H9 (cell line): ENCODE measurements at regions not wholly inside any gene's neighbourhood (a gene's known extent, or its start where the extent isn't known, plus 50 kb on each side); places are given as distances from the start of the nearest gene placed in this dataset.

Experiments
- DNase-seq: peaks from one replicate; pipeline ENCODE4 v3.0.0-alpha.2; 2017
- H2AFZ ChIP-seq: one replicate; pipeline ENCODE4 v1.6.1; 2013; ENCODE audit warnings: mild to moderate bottlenecking, low read length, control low read depth, moderate library complexity
- H2AK5ac ChIP-seq: 2 replicates; pipeline ENCODE4 v1.6.1; 2013; ENCODE audit warnings: low read length, control low read depth, mixed read lengths; ENCODE audit not compliant: insufficient read length
- H2BK120ac ChIP-seq: one replicate; pipeline ENCODE4 v1.6.1; 2013; ENCODE audit warnings: low read depth, mild to moderate bottlenecking, low read length, control low read depth, inconsistent platforms; ENCODE audit not compliant: poor library complexity, severe bottlenecking
- H2BK12ac ChIP-seq: 2 replicates; pipeline ENCODE4 v1.6.1; 2013; ENCODE audit warnings: low read length, control low read depth, mixed read lengths, low read depth; ENCODE audit not compliant: insufficient read length
- H2BK15ac ChIP-seq: 2 replicates; pipeline ENCODE4 v1.6.1; 2013; ENCODE audit warnings: low read depth, low read length, control low read depth
- H2BK20ac ChIP-seq: one replicate; pipeline ENCODE4 v1.6.1; 2013; ENCODE audit warnings: low read depth, mild to moderate bottlenecking, low read length, control low read depth, inconsistent platforms; ENCODE audit not compliant: poor library complexity, severe bottlenecking
- H2BK5ac ChIP-seq: 2 replicates; pipeline ENCODE4 v1.6.1; 2013; ENCODE audit warnings: low read length, control low read depth, mixed read lengths; ENCODE audit not compliant: insufficient read length
- H3K14ac ChIP-seq: 2 replicates; pipeline ENCODE4 v1.6.1; 2013; ENCODE audit warnings: low read length, control low read depth; ENCODE audit not compliant: insufficient read depth
- H3K18ac ChIP-seq: 2 replicates; pipeline ENCODE4 v1.6.1; 2013; ENCODE audit warnings: low read depth, mild to moderate bottlenecking, mixed read lengths, low read length, control low read depth; ENCODE audit not compliant: insufficient read length
- H3K23ac ChIP-seq: 2 replicates; pipeline ENCODE4 v1.6.1; 2013; ENCODE audit warnings: low read length, control low read depth, mixed read lengths, low read depth; ENCODE audit not compliant: insufficient read length
- H3K23me2 ChIP-seq: 2 replicates; pipeline ENCODE4 v1.6.1; 2013; ENCODE audit warnings: low read depth, mild to moderate bottlenecking, mixed read lengths, low read length, control low read depth; ENCODE audit not compliant: insufficient read length, poor library complexity, severe bottlenecking
- H3K27ac ChIP-seq: 2 replicates; pipeline ENCODE4 v1.5.1; 2013; ENCODE audit warnings: low read length, control low read depth, mixed read lengths, low read depth; ENCODE audit not compliant: insufficient read length
- H3K27me3 ChIP-seq: 2 replicates; pipeline ENCODE4 v1.6.1; 2013; ENCODE audit warnings: low read length, control low read depth, inconsistent platforms; ENCODE audit not compliant: insufficient read depth
- H3K4ac ChIP-seq: 2 replicates; pipeline ENCODE4 v1.6.1; 2013; ENCODE audit warnings: low read depth, mild to moderate bottlenecking, control low read depth, inconsistent platforms, low read length, moderate library complexity
- H3K4me1 ChIP-seq: 2 replicates; pipeline ENCODE4 v1.6.1; 2013; ENCODE audit warnings: low read length, control low read depth, inconsistent platforms; ENCODE audit not compliant: insufficient read depth
- H3K4me2 ChIP-seq: 2 replicates; pipeline ENCODE4 v1.6.1; 2013; ENCODE audit warnings: low read length, control low read depth, mixed read lengths; ENCODE audit not compliant: insufficient read length, insufficient read depth
- H3K56ac ChIP-seq: 2 replicates; pipeline ENCODE4 v1.6.1; 2013; ENCODE audit warnings: low read depth, mild to moderate bottlenecking, mixed read lengths, low read length, control low read depth; ENCODE audit not compliant: insufficient read length
- H3K79me1 ChIP-seq: 2 replicates; pipeline ENCODE4 v1.6.1; 2013; ENCODE audit warnings: low read depth, mild to moderate bottlenecking, moderate library complexity, low read length, control low read depth, inconsistent platforms; ENCODE audit not compliant: insufficient read depth, poor library complexity, severe bottlenecking
- H3K79me2 ChIP-seq: 2 replicates; pipeline ENCODE4 v1.6.1; 2013; ENCODE audit warnings: low read length, control low read depth, inconsistent platforms; ENCODE audit not compliant: insufficient read depth
- H3K9ac ChIP-seq: 2 replicates; pipeline ENCODE4 v1.6.1; 2013; ENCODE audit warnings: low read length, control low read depth, mixed read lengths; ENCODE audit not compliant: insufficient read length; ENCODE audit errors: extremely low read depth
- H3K9me3 ChIP-seq: one replicate; pipeline ENCODE4 v1.6.1; 2013; ENCODE audit warnings: low read depth, low read length, inconsistent platforms; ENCODE audit not compliant: control insufficient read depth
- H3T11ph ChIP-seq: one replicate; pipeline ENCODE4 v1.6.1; 2013; ENCODE audit warnings: mild to moderate bottlenecking, low read length, control low read depth, inconsistent platforms
- H4K20me1 ChIP-seq: one replicate; pipeline ENCODE4 v1.6.1; 2013; ENCODE audit not compliant: control insufficient read depth, insufficient read length, insufficient read depth
- H4K5ac ChIP-seq: 2 replicates; pipeline ENCODE4 v1.6.1; 2013; ENCODE audit warnings: low read depth, mild to moderate bottlenecking, mixed read lengths, low read length, control low read depth; ENCODE audit not compliant: insufficient read length
- H4K8ac ChIP-seq: replicated peaks from 2 replicates; pipeline ENCODE4 v1.6.1; 2013; ENCODE audit warnings: low read length, control low read depth, mixed read lengths, low read depth; ENCODE audit not compliant: insufficient read length
- H4K91ac ChIP-seq: 2 replicates; pipeline ENCODE4 v1.6.1; 2013; ENCODE audit warnings: low read depth, mild to moderate bottlenecking, moderate library complexity, mixed read lengths, low read length, control low read depth; ENCODE audit not compliant: insufficient read length
- H3K27ac Mint-ChIP-seq, 3 experiments: 2 replicates in 2 of 3; 3 replicates in 1 of 3; pipeline ENCODE4 v1.8.0; 2020 to 2021; ENCODE audit warnings: mixed read lengths in 3 of 3, mild to moderate bottlenecking in 1 of 3, moderate library complexity in 1 of 3
- H3K27me3 Mint-ChIP-seq: 2 replicates; pipeline ENCODE4 v1.8.0; 2021; ENCODE audit warnings: low read depth, mild to moderate bottlenecking, moderate library complexity, mixed read lengths
- H3K36me3 Mint-ChIP-seq, 3 experiments: 2 replicates in 2 of 3; 3 replicates in 1 of 3; pipeline ENCODE4 v1.8.0; 2020 to 2021; ENCODE audit warnings: low read depth in 3 of 3, mixed read lengths in 3 of 3; ENCODE audit not compliant: insufficient read depth in 1 of 3
- H3K4me1 Mint-ChIP-seq, 2 experiments: 2 replicates each; pipeline ENCODE4 v1.8.0; 2020; ENCODE audit warnings: mixed read lengths in 2 of 2
- H3K4me3 Mint-ChIP-seq, 2 experiments: 2 replicates in 1 of 2; 3 replicates in 1 of 2; pipeline ENCODE4 v1.8.0; 2020 to 2021; ENCODE audit warnings: mild to moderate bottlenecking in 2 of 2, mixed read lengths in 2 of 2, moderate library complexity in 1 of 2
- H3K9me3 Mint-ChIP-seq, 2 experiments: 2 replicates in 1 of 2; 3 replicates in 1 of 2; pipeline ENCODE4 v1.8.0; 2020; ENCODE audit warnings: mild to moderate bottlenecking in 2 of 2, mixed read lengths in 2 of 2, moderate library complexity in 1 of 2
- CTCF ChIP-seq: fragments of 200-600 bp; sonication (generic); conservative IDR thresholded peaks from 3 replicates; pipeline ENCODE4 v1.8.0; 2021; ENCODE audit warnings: antibody characterized with exemption, mild to moderate bottlenecking
- WGBS: extraction: QIAGEN DNeasy Blood & Tissue Kit; methylation state at CpG from one replicate; pipeline ENCODE4 v1.1.7; 2013; ENCODE audit warnings: missing lambda C conversion rate, low lambda C conversion rate, mixed read lengths; ENCODE audit not compliant: insufficient read length; ENCODE audit errors: extremely low coverage; 5-methylcytosine and 5-hydroxymethylcytosine counted together

GRCh38 chr14:98114122-98114895, 1157.7 kb downstream of the BCL11B start:
- no peak overlapping the region for H3K4me2 ChIP-seq
- H3K27ac ChIP-seq, result no peak overlapping the region
- H3K27me3 ChIP-seq, result no peaks in the 10 kb centered on the region
- no peak overlapping the region for H4K8ac ChIP-seq
- no peaks in the 10 kb centered on the region for H3K36me3 Mint-ChIP-seq
- H3T11ph ChIP-seq, result no peak overlapping the region
- H2AFZ ChIP-seq, result no peak overlapping the region
- H3K18ac ChIP-seq, result no peak overlapping the region
- no peak overlapping the region for H3K23ac ChIP-seq
- no peaks in the 10 kb centered on the region for H3K9me3 ChIP-seq
- no peaks in the 10 kb centered on the region for H3K9me3 Mint-ChIP-seq
- H3K9ac ChIP-seq, result no peak overlapping the region
- TF ChIP-seq CTCF, result no peak
- H2BK15ac ChIP-seq, result no peak overlapping the region
- peaks cover 3 to 9% of the 10 kb centered on the region in 2 experiments; a peak in 3 of 4 replicates for H3K4me1 Mint-ChIP-seq
- H3K79me2 ChIP-seq, result no peaks in the 10 kb centered on the region
- no peak overlapping the region for H3K27ac Mint-ChIP-seq
- no CpG with 5 or more reads among the region's 3 CpGs for WGBS
- no peak overlapping the region for H4K91ac ChIP-seq
- H3K23me2 ChIP-seq, result no peaks in the 10 kb centered on the region
- no peak overlapping the region for H2BK20ac ChIP-seq
- H4K5ac ChIP-seq, result no peak overlapping the region
- no peak overlapping the region for H2BK120ac ChIP-seq
- no peak overlapping the region for H2BK5ac ChIP-seq
- no peaks in the 10 kb centered on the region for H3K79me1 ChIP-seq
- no peak overlapping the region for H3K4me3 Mint-ChIP-seq
- no peaks in the 10 kb centered on the region for H4K20me1 ChIP-seq
- no peaks in the 10 kb centered on the region for H3K27me3 Mint-ChIP-seq
- H3K14ac ChIP-seq, result no peak overlapping the region
- H2BK12ac ChIP-seq, result no peak overlapping the region
- H3K4me1 ChIP-seq, result no peaks in the 10 kb centered on the region
- no peak overlapping the region for H3K56ac ChIP-seq
- no peak for DNase-seq
- no peak overlapping the region for H3K4ac ChIP-seq
- no peak overlapping the region for H2AK5ac ChIP-seq
